ENCODE measurements at regions not wholly inside any gene's neighbourhood (a gene's known extent, or its start where the extent isn't known, plus 50 kb on each side); places are given as distances from the start of the nearest gene placed in this dataset.

DNA sequence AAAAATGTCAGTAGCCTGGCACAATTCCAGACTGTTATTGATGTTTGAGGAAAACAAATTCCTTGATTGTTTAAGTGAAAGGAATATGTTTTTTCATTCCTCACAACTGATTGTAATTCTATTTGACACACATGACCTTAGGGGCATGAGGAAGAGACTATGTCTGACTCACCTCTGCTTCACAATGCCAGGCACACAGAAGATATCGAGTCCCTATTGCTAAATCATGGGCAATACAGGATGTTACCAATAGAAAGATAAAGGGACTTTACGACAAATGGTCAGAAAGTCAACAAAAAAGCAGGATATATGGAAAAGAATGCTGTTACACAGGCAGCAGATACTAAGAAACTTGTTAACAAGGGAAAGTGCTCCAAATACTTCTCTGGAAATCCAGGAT lies 1903.5 kb downstream of the EFNA5 start:
- no peak overlapping the region for H2BK20ac ChIP-seq (ENCODE audit: low read depth, low read length)
- H3K9me1 ChIP-seq (ENCODE audit: insufficient read depth, low read length), result no peaks in the 10 kb centered on the region
- no peaks in the 10 kb centered on the region for H3K27me3 ChIP-seq (ENCODE audit: control insufficient read depth, insufficient read depth, low read length)
- no peak overlapping the region for H4K5ac ChIP-seq (ENCODE audit: low read depth, low read length)
- H3K27ac ChIP-seq (ENCODE audit: insufficient read depth, low read length), result no peak overlapping the region
- H3K79me1 ChIP-seq (ENCODE audit: low read depth in 1 of 2, low read length in 2 of 2), result no peaks in the 10 kb centered on the region
- TF ChIP-seq ELK1 (IDR thresholded peaks at IDR 0.05; ENCODE audit: borderline replicate concordance, low read depth, low read length), result no peak
- in situ Hi-C loops (cut with MboI; ENCODE audit: low sequenced_read_pairs) (no loop called here), dilution Hi-C loops (cut with HindIII; ENCODE audit: low sequenced_read_pairs, unreplicated experiment) (no loop called here), intact Hi-C loops (cut with micrococcal nuclease) (no loop called here)
- BruUV-seq (replicated peaks), result no TSS peak
- H2BK5ac ChIP-seq (ENCODE audit: low read depth, low read length, poor library complexity, severe bottlenecking), result no peak overlapping the region
- H3K36me3 ChIP-seq (ENCODE audit: control insufficient read depth, insufficient read depth, low read length), result no peaks in the 10 kb centered on the region
- H4K8ac ChIP-seq (ENCODE audit: low read depth in 2 of 2, low read length in 2 of 2), result no peak overlapping the region
- no peak overlapping the region for H4K91ac ChIP-seq (ENCODE audit: insufficient read depth, low read depth, low read length)
- H2BK120ac ChIP-seq (ENCODE audit: low read depth, low read length), result no peak overlapping the region
- no peak overlapping the region for H3K23ac ChIP-seq (ENCODE audit: low read depth, low read length)
- DNase-seq, result no peak
- no peaks in the 10 kb centered on the region for H3K4me1 ChIP-seq (ENCODE audit: control insufficient read depth, insufficient read depth, low read length)
- ChIA-PET CTCF (no interaction called here), POLR2A (ENCODE audit: unreplicated experiment) (no interaction called here)
- no peak overlapping the region for H3K4me2 ChIP-seq (ENCODE audit: low read depth, low read length)
- no peak overlapping the region for H2AK9ac ChIP-seq (replicated peaks; ENCODE audit: low read depth, low read length, poor library complexity)
- no peak overlapping the region for H2AK5ac ChIP-seq (ENCODE audit: low read depth, low read length)
- no peak overlapping the region for H3K56ac ChIP-seq (ENCODE audit: extremely low read depth, insufficient read depth, low read length)
- ATAC-seq (ENCODE audit: low read depth), result no peak
- no peak overlapping the region for H3K4ac ChIP-seq (ENCODE audit: low read depth, low read length)
- H3K18ac ChIP-seq (ENCODE audit: low read depth, low read length), result no peak overlapping the region
- no peak overlapping the region for H2BK15ac ChIP-seq (ENCODE audit: low read depth, low read length)
- no peaks in the 10 kb centered on the region for H4K20me1 ChIP-seq (ENCODE audit: insufficient read depth, low read length)
- H3K9ac ChIP-seq (ENCODE audit: low read depth, low read length), result no peak overlapping the region
- WGBS, 2 experiments (ENCODE audit: extremely low coverage in 2 of 2, insufficient read length in 1 of 2), result 50% methylated on average over 1 of the region's 2 CpGs; no CpG with 5 or more reads in 1 of the 2 experiments
- H3K4me3 ChIP-seq (ENCODE audit: insufficient read depth, low read depth, low read length), result no peak overlapping the region
- H3K9me3 ChIP-seq (ENCODE audit: control insufficient read depth, insufficient read depth, low read length), result peaks cover 5% of the 10 kb centered on the region; the same call in 1 of the 2 replicates
- H3K14ac ChIP-seq (replicated peaks; ENCODE audit: low read depth, low read length), result no peak overlapping the region
- no peak overlapping the region for H2AFZ ChIP-seq (replicated peaks; ENCODE audit: low read length, poor library complexity)

Data from IMR-90 (cell line).